Colon (tissue), 2 donors: ENCODE measurements at regions not wholly inside any gene's neighbourhood (a gene's known extent, or its start where the extent isn't known, plus 50 kb on each side); places are given as distances from the start of the nearest gene placed in this dataset.

Source experiments
- FAIRE-seq: peaks from 2 replicates; lab custom pipeline; 2012; peaks lifted over from hg19 to GRCh38; lab: Jason Lieb, UNC
- donor health status: control.
- donor health status: control.

DNA sequence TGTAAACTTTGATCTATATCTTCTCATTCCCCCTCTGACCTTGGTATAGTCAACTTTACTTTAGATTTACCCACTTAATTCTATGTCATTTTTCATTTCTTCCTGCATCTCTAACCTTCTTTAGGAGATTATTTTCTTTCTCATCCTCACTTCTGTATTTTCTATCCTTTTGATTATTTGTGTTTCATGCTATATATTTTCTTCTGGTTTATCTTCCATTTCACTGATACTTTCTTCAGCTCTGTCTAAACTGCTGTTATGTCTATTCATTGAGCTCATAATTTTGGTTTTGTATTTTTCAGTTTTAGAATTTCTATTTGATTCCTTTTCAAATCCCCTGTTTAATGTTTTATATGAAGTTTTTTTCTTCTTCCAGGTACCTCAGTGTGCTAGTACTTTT, 171.1 kb upstream of the LYZL1 start:
- FAIRE-seq, result no peak

DNA sequence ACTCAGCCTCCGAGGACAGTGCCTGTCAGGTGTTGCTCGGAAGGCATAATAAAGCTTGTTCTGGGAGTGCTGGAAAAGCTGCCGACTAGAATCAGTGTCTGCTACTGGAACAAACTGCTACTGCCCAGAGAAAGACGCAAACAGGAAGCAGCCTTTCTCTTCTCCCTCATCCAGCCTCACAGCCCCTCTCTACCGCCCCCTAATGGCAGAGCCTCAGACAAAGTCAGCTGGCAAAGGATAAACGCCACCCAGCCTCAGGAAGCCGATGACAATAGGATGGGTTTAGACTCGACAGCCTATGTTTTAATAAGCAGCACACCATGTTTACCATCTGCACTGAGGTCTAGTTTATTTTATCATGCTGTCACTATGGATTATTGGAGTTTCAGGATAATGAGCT, 169.5 kb upstream of the LYZL1 start:
- FAIRE-seq, result no peak

DNA sequence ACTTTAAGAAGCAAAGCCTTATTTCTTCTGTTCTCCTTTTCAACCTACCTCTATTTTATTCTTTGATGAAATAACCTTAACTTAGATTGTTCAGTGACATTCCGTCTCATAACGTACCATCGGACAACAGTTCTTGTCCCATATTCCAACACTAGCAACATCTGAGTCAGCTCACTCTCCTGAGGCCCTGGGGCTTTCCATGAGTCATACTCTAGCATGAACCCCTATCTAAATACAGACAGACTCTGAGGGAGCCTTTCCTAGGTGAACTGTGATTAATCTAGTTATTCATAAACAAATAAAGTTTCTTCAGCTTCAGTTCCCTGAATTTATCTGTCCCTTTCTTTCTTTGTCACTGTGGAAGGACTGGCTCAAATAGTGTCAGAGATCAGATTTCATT, 168.7 kb upstream of the LYZL1 start:
- no peak for FAIRE-seq

- FAIRE-seq, result no peak
Observed at GRCh38 chr10:29124864-29125263, 164.0 kb upstream of the LYZL1 start.

GRCh38 chr10:29127037-29127700, 161.7 kb upstream of the LYZL1 start:
- no peak for FAIRE-seq

GRCh38 chr10:29127731-29128130, 161.1 kb upstream of the LYZL1 start:
- FAIRE-seq, result no peak

GRCh38 chr10:29130190-29130673, 158.6 kb upstream of the LYZL1 start:
- FAIRE-seq, result no peak

- no peak for FAIRE-seq
Observed at GRCh38 chr10:29131952-29132547, 156.8 kb upstream of the LYZL1 start.

- FAIRE-seq, result no peak
Observed at GRCh38 chr10:29132551-29133111, 156.2 kb upstream of the LYZL1 start.

GRCh38 chr10:29135337-29135736, 153.5 kb upstream of the LYZL1 start:
- no peak for FAIRE-seq

GRCh38 chr10:29136411-29136810, 152.5 kb upstream of the LYZL1 start:
- FAIRE-seq, result no peak

- no peak for FAIRE-seq
Observed at GRCh38 chr10:29140151-29140550, 148.7 kb upstream of the LYZL1 start.

GRCh38 chr10:29140991-29141390, 147.9 kb upstream of the LYZL1 start:
- FAIRE-seq, result no peak

DNA sequence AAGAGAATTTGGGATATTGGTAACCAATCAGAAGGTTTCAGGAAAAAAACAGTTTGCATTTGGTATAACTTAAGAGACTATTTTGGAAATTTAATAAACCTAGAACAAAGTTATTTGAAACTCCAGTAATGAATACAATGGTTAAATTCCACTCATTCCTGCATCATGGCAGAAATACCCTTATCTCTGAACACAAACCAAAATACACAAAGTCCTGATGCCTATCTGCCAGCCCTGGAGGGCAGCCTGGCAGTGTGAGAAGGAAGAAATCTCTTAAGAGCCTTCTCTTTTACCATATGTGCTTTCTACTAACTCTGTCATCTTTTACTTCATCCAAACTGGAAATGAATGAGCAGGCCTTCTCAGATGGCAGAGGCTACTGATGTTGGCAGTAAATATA, 147.1 kb upstream of the LYZL1 start:
- FAIRE-seq, result no peak

- no peak for FAIRE-seq
Observed at GRCh38 chr10:29142516-29143314, 146.2 kb upstream of the LYZL1 start.

- no peak for FAIRE-seq
Observed at GRCh38 chr10:29144126-29144525, 144.7 kb upstream of the LYZL1 start.

DNA sequence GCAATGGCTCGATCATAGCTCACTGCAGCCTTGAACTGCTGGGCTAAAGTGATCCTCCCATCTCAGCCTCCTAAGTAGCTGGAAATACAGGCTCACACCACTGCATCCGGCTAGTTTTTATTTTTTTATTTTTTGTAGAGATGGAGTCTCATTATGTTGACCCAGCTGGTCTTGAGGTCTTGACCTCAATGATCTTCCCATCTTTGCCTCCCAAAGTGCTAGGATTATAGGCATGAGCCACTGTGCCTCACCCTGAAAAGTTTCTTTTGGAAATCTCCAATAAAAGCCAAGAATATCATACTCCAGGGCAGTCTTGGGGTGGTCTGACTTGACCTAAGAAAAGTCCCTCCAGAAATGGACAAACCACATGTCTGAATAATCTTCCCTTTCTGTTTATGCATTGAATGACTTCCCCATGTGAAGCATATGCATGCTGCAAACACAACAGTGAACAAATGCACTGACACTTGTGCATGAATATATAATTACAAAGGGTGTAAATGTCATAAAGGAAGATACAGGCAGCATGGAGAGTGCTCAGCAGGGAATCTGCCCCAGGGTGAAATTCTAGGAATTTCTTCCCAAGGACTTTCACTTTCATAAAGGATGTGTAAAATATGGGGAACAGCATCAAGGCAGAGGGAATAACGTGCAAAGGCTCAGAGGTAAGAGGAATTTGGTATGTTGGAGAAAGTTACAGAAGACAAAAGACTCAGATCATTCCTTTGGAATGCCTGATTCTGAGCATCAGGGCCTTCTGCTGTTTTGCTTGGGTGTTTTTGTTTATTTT, 142.4 kb upstream of the LYZL1 start:
- FAIRE-seq, result no peak

GRCh38 chr10:29150010-29150409, 138.9 kb upstream of the LYZL1 start:
- no peak for FAIRE-seq

DNA sequence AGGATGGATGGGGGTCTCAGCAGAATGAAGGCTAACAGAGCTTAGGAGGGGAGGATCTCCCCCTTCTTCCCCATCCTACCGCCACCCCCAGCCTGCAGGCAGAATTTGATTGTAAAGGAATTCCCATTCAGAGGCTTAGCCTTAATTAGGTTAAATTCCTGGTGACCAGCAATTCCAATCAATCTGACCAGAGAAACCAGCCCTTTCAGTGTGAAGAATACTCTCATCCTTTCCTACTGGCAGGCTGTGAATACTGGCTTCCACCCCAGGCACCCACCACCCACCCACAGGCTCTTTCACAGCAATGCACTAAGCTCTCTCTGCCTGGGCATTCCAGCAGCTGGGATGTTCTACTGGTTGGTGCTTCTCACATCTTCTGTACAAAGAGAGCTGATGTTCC, 137.9 kb upstream of the LYZL1 start:
- no peak for FAIRE-seq

DNA sequence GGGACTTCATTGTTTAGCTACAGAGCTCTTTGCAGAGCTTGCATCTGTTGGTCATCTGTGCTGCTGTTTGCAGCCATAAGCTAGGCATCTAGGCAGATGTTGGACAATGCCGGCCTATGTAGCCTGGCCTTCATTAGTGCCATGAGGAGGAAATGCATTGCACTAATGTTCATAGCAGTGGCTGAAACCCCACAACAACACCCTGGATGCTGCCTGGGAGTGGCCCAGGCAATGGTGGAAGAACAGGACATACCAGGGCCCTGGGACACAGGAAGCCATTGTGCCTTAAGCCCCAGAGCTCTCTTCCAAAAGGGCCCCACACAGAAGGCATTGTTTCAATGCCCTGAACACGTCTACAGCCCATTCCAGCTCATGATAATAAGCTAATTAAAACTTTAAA, 131.5 kb upstream of the LYZL1 start:
- FAIRE-seq, result no peak

DNA sequence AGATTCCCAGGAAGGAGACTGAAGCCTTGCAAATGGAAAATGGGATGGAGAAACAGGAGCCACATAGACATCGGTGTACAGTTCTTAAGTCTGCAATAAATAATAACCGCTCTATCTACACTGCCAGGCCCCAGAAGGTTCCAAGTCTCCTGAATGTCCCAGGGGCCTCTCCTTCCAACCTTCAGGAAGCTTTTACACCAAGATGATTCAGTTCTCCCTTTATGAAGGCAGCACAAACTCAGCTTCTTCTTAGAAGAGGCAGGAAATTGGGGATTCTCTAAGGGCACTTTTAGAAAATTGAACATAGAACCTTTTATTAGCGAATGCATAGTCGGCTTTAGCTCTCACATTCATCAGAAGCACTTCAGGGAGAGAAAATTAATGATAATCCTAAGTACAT, 130.8 kb upstream of the LYZL1 start:
- FAIRE-seq, result no peak

GRCh38 chr10:29160150-29160617, 128.7 kb upstream of the LYZL1 start:
- FAIRE-seq, result no peak
